GM21737 (cell line): ENCODE measurements at regions not wholly inside any gene's neighbourhood (a gene's known extent, or its start where the extent isn't known, plus 50 kb on each side); places are given as distances from the start of the nearest gene placed in this dataset.
"Not testable (repeated sequence)": the region's sequence is repeated elsewhere in the genome, so short reads cannot be mapped to it uniquely, and the experiment has no call there.

Source experiments
- ATAC-seq: cut with Tn5 transposase; IDR thresholded peaks from one replicate; pipeline ENCODE4 v1.9.1; 2021; ENCODE audit warnings: mild to moderate bottlenecking, moderate library complexity; ENCODE audit not compliant: unreplicated experiment

DNA sequence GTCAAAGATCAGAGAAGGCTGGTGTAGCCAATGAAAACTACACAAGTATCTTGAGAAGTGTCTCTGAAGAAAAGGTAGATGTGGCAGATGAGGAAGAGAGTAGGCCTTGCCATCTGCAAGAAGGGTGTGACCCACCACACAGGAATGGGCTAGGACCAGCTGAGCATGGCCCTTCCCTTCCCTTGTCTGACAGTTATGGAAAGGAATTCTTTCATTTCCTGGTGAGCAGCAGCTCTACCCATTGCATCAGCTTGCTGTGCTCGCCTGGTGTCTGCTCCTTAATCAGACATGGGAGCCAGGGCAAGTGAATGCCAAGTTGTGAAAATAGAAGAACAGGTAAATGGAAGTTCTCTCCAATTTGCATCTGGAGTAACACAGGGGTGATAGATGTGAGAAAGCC is 145.2 kb upstream of the KRR1 start:
- ATAC-seq: no peak

GRCh38 chr12:75656210-75656609 is 144.8 kb upstream of the KRR1 start:
- ATAC-seq: no peak

DNA sequence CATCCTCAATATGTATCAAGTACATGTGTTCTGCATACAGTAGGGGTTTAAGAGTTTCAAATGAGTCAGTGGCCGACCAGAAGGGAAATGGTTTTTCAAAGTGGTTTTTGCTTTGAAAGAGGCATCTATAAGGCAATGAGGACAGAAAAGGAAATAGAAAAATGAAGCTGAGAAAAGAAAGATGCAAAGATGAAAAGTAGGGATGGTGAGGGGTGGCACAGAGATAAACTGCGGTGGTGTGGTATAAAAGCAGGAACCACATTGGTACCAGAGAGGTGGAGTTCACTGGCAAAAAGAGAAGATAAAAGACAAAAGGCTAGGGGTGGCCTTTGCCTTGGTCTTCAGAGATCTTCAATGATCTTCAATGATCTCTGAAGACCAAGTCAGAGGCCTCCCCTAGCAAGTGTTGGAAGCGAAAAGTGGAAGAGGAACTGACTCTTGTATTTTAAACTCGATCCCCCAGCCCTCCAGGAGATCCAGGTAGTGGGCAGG is 144.0 kb upstream of the KRR1 start:
- peak; percentile 44 for ATAC-seq

GRCh38 chr12:75651342-75651695 is 139.9 kb upstream of the KRR1 start:
- no peak for ATAC-seq

DNA sequence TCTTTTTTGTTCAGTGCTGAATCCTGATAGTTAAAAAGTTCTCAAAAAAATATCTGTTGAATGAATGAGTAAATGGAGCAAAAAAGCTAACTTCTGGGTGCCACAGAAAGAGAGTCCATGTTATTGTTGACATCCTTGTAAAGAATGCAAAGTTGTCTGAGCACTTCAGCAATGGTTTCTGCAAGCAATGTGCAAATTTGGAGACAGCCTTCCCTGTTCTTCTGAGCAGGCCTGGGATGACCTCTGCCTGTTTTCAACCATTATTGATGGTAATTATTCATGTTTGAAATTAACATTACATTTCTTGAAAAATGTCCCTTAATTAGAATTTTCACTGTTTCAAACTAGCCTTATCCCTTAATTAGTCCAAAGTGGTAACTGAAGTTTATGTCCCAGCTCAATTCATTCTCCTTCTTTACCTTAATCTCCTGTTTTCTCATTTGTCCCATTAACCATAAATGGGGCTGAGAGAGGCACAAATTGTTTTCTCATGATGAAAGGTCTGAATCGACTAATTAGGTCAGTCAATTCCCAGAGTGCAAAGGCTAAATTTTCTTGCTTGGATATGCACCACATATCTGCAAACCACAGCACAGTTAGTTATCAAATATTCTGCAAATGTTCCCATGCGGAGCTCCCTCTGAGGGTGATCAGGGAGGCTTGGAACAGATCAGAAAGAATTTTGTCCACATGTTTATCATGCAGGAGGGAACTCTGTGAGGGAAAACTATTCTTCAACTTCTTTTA is 139.4 kb upstream of the KRR1 start:
- no peak for ATAC-seq

DNA sequence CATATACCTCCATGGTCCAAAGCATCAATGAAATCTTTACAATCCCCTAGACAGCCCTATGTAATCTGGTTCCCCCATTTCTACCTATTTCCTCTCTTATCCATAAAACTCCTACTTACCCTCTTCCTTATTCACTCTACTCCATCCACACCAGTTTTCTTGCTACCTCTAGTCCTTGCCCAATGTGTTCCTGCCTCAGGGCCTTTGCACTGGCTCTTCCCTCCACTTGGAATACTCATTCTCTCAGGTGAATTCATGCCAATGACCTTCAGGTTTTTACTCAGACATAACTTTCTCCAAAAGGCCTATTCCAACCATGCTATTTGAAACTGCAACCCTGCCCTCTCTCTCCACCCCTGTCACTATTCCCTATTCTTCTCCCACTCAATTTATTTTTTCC is 138.7 kb upstream of the KRR1 start:
- ATAC-seq: no peak

DNA sequence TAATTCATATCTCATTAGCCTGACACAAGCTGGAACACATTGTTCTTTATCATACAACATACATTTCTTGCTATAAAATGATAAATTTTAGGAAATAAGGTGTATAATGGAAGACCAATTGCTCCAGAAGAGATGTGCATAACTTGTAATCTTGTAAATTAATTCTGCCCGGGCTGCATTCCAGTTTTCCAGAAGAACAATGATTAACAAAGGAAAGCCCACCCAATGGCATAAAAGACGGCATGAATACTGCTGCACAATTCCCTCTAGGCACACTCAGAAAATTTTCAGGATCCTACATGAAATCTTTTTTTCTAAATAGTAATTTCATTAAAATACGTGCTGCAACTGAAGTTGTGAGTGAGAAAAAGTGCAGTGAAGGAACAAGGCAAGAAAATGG is 137.4 kb upstream of the KRR1 start:
- no peak for ATAC-seq

DNA sequence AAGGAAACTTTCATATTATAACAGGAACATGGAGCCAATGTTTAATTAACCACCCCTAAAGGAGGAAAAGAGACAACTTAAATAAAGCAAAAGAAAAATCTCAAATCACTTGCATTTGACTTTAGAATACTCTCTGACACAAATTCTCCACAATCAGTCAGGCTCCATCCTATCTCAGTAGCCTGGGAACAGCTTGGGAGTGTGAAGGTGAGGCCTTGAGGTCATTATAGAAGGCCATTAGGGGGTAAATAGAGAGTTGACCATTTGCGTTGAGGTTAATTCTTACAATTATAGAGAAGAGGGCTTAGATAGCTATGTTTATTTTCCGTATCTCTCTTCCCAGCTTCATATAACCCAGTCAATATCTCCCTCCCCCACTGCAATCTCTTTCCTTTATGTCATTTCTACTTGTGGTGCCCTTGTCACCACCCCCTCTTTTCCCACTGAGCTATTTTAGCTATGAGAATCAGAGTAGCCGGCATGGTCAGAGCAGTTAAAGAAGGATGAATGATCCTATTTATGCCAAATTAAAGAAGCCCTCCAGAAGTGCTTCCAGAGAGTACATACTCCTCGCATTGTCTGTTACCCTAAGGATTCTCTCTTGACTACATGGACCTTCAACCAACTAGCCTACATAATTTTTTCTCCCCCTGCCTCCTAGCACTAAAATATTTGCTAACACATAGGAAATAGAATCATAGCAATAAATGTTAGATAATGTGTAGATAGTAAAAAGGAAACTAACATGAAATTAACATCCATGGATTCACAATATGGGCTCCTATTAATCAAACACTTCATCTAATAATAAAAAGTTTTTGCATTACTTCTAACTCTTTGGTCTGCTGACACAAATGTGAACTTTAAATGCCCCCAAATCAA is 135.2 kb upstream of the KRR1 start:
- ATAC-seq: no peak

DNA sequence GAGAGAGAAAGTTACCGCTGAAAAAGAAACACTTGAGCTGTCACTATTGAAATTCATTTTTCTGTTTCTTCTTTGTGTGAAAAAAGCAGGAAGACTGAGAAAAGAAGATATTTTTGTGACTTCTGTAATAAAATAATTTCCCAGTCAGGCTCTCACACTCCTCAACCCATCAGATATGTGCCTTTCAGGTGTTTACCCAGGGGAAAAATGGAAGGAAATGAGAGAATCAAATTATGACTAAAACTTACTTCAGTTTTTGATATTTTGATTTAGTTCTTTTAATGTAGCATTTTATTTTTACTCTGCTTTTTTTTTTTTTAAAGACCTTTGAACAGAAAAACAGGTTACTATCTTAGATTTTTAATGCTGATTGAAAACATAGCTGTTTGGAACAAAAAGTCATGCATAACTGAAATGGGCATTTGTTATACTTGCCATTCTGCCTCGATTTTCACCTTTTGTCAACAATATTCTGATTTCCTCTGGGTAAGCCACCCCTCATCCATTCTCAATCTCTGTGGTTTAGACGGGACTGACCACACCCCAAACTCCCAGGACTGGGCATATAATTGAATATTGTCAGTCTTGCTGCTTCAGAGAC is 133.2 kb upstream of the KRR1 start:
- ATAC-seq: no peak

DNA sequence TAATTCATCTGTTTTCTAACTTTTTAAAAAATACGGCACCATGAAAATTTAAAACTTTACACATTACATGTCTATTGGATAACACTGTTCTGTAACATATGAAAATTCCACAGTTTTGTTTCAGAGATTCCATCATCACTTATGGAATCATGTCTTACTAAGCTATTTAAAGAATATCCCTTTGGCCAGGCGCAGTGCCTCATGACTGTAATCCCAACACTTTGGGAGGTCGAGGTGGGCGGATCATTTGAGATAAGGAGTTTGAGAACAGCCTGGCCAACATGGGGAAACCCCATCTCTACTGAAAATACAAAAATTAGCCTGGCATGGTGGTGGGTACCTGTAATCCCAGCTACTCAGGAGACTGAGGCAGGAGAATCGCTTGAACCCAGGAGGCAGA is 131.7 kb upstream of the KRR1 start:
- ATAC-seq: not testable (repeated sequence)

- ATAC-seq: no peak
Observed at GRCh38 chr12:75642226-75642625, 130.8 kb upstream of the KRR1 start.

- peak; percentile 99 for ATAC-seq
Observed at GRCh38 chr12:75641031-75641780, 129.8 kb upstream of the KRR1 start.

DNA sequence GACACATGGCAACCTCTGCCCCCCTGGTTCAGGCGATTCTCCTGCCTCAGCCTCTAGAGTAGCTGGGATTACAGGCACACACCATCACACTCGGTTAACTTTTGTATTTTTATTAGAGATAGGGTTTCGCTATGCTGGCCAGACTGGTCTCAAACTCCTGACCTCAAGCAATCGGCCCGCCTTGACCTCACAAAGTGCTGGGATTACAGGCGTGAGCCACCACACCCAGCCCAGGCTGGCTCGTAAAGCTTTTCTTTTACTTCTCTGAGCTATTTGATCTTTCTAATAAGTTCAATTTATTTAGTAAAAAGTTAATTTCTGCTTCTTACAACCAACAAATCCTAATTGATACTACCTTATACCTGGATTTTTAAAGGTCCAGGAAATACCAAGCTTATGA is 127.4 kb upstream of the KRR1 start:
- no peak for ATAC-seq

- ATAC-seq: no peak
Observed at GRCh38 chr12:75636607-75637006, 125.2 kb upstream of the KRR1 start.

DNA sequence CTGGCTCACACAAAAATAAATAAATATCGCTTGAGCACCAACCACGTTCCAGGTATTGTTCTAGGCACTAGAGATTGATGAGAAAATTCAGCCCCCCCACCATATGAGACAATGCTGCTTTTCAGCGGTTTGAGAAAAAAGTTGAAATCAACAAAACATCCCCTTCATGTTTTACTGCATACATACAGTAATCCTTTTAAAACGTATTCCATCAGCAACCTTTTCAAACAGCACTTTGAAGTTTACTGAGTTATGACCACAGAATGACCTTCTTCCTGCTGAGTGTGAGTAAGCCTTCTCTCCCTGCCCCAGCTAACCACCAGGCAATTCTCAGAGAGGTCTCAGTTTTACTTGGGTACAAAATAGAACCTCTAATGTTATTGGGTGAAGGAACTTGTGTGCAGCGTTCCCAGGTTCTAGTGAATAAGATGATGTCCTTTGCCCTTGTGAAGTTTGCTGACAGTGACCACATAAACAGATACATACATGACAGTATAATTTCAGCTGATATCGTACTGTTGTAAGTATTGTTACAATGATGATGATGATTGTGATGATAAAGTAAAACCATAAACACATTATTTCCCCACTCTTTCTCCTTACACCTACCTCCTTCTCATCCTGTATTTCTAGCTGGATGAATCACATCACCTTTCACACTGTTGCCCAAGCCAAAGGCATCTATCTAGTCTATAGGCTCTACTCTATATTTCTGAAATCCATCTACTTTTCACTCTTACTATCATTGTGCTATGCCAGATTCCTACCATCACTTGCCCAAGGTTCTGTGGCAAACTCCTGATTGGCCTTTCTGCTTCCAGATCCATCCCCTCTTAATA is 124.4 kb upstream of the KRR1 start:
- no peak for ATAC-seq

DNA sequence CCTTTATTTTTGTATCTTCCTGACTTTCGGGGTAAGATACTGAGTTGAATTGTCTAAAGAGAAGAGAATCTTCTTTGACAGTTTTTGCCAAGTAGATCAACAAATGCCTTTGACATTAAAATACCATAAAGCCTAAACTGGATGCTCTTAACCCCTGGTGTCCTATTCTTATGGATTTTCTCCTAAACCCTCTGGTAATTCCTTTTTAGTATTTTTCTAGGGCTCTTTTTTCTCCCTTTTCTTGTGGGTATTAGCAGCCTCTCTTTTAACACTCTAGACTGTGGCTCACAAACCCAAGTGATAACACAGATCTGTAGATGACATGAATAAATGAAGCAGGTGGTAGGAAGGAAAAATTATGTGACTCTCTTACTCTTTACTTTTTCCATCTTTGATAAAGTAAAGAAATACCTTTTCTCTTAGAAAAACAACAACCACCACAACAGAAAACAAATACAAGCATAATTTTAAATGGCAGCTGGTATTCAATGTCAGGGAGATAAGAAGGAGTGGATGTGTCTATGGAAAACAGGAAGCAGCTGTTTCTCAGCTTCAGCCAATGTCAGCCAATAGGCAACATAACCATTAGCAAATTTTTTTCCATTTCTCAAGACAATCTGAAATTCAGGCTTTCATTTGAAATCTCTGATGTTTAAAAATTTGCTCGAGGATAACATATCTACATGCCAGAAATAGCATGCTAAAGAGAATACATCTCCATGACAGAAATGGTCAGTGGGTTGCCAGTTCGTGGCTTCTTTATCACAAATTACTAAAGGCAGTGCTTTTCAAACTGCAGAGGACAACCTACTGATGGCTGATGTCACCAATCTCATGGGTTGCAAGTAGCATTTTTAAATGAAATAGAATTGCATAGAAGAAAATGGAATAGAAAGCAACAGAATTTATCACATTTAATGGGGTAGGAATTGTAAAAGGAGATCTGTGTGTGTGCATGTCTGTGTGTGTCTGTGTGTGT is 123.1 kb upstream of the KRR1 start:
- ATAC-seq: no peak

GRCh38 chr12:75633789-75634188 is 122.4 kb upstream of the KRR1 start:
- no peak for ATAC-seq

DNA sequence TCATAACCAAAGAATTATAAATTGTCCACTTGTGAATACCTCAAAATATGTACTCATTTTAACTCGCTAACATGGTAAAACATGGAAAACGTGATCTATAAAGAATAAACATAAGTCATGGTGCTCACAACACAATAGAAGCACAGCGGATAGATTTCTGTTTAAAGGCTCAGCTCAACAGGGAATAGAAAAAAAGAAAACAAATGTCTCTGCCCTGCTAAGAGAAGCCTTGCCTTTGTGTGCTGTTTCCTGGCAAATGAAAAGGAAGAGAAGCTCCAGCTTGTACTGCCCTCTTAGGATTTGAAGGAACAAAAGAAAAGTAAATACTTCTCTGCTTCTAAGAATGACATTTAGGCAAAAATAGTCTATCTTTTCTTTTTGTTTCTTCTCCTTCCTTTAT is 121.0 kb upstream of the KRR1 start:
- ATAC-seq: no peak

GRCh38 chr12:75631831-75632230 is 120.4 kb upstream of the KRR1 start:
- no peak for ATAC-seq
